Adrenal gland (tissue), 5 donors: ENCODE measurements at regions not wholly inside any gene's neighbourhood (a gene's known extent, or its start where the extent isn't known, plus 50 kb on each side); places are given as distances from the start of the nearest gene placed in this dataset.

ENCODE experiments used
- CTCF ChIP-seq, 6 experiments: fragments of 450-650 bp in 4 of 6; fragments of 200-600 bp in 2 of 6; sonication (generic) in 1 of 6; IDR thresholded peaks; 1 replicate in 5 of 6; 2 replicates in 1 of 6; pipeline versions ENCODE4 v1.5.1 to v1.8.0; 2016 to 2021; ENCODE audit warnings: antibody characterized with exemption in 6 of 6, mild to moderate bottlenecking in 2 of 6, moderate library complexity in 1 of 6
- POLR2A ChIP-seq, 2 donors: fragments of 450-650 bp; IDR thresholded peaks; one replicate each; pipeline ENCODE4 v1.6.1; 2017; ENCODE audit warnings: antibody characterized with exemption in 2 of 2, mild to moderate bottlenecking in 2 of 2, moderate library complexity in 1 of 2
- donor health status: DM: no; HTN: no; CAD: no.

- TF ChIP-seq CTCF (IDR thresholded peaks at IDR 0.05), result no peak
- TF ChIP-seq POLR2A (IDR thresholded peaks at IDR 0.05), result no peak
These were observed 70.1 kb upstream of the CCDC180 start for GRCh38 chr9:97237311-97237786.
